Lung (tissue), 11 donors: ENCODE measurements at regions not wholly inside any gene's neighbourhood (a gene's known extent, or its start where the extent isn't known, plus 50 kb on each side); places are given as distances from the start of the nearest gene placed in this dataset.

ENCODE experiments used
- ATAC-seq: fragments of 200-7000 bp; cut with Tn5 transposase; one replicate; pipeline ENCODE4 v1.9.1; 2020; ENCODE audit warnings: moderate number of reproducible peaks; ENCODE audit not compliant: insufficient read depth, low FRiP score
- DNase-seq, 3 donors: peaks; one replicate each; pipeline ENCODE4 v3.0.0-alpha.2; 2013 to 2017
- H3K27ac ChIP-seq, 2 donors: one replicate each; pipeline ENCODE4 v1.5.1; 2013; ENCODE audit warnings: mild to moderate bottlenecking in 2 of 2, moderate library complexity in 2 of 2, control low read depth in 1 of 2, inconsistent platforms in 1 of 2, low read depth in 1 of 2, low read length in 1 of 2
- H3K27me3 ChIP-seq, 3 donors: one replicate each; pipeline ENCODE4 v1.5.1; 2013; ENCODE audit warnings: low read length in 2 of 3; ENCODE audit not compliant: control insufficient read depth in 3 of 3, insufficient read depth in 3 of 3
- H3K36me3 ChIP-seq, 4 donors: one replicate each; pipeline ENCODE4 v1.5.1; 2013; ENCODE audit warnings: low read length in 4 of 4, mild to moderate bottlenecking in 1 of 4, moderate library complexity in 1 of 4; ENCODE audit not compliant: control insufficient read depth in 4 of 4, insufficient read depth in 4 of 4
- H3K4me1 ChIP-seq, 5 donors: one replicate each; pipeline ENCODE4 v1.5.1; 2013; ENCODE audit warnings: low read length in 5 of 5, mild to moderate bottlenecking in 2 of 5, moderate library complexity in 1 of 5; ENCODE audit not compliant: control insufficient read depth in 5 of 5, insufficient read depth in 5 of 5
- H3K4me3 ChIP-seq: one replicate; pipeline ENCODE4 v1.5.1; 2013; ENCODE audit warnings: mild to moderate bottlenecking, control low read depth, moderate library complexity
- H3K9ac ChIP-seq, 2 donors: one replicate each; pipeline ENCODE4 v1.5.1; 2013; ENCODE audit warnings: low read length in 2 of 2, control low read depth in 1 of 2; ENCODE audit not compliant: insufficient read depth in 1 of 2
- H3K9me3 ChIP-seq, 4 donors: one replicate each; pipeline ENCODE4 v1.5.1; 2013; ENCODE audit warnings: low read length in 3 of 4, mild to moderate bottlenecking in 1 of 4, moderate library complexity in 1 of 4; ENCODE audit not compliant: control insufficient read depth in 4 of 4, insufficient read depth in 3 of 4
- WGBS, 2 donors: extraction: QIAGEN DNeasy Blood & Tissue Kit; methylation state at CpG; one replicate each; pipeline ENCODE4 v1.1.7; 2013; 5-methylcytosine and 5-hydroxymethylcytosine counted together
- TF ChIP-seq, protein P1 (sequence below): IDR thresholded peaks from 2 replicates; pipeline ENCODE4 v1.5.1; 2012; ENCODE audit warnings: mild to moderate bottlenecking; ENCODE audit errors: control extremely low read depth, extremely low read depth
- donor health status: control.
- donor health status: control.
- donor health status: Bipolar disorder and iron deficiency.
- donor health status: healthy.
- donor health status: DM: yes; HTN: yes; CAD: no.

DNA sequence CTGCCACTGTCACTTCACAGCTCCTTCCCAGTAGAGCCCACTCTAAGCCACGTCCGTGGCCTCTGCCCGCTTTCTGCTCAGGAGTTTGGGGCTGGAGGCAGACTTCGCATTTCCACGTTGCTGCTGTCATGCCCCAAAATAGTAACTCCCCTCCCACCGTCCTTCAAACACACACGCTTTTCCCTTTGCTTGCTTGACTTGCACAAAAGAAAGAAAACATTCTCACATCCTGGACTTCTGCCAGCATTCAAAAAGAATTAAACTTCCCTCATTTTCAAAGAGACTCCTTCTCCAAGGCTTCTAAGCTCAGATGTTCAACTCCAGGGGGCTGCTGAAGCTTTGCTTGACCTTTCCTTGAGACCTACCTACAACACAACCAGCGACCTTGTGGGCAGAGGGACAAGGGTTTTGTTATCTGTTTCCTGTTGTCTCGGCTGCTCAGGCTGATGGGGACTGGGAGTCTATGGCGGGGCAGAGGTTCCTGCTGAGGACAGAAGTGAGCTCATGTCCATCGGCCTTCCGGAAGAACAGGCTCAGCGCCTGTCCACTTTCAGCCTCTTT, 263.8 kb upstream of the FOXQ1 start:
- no peak for ATAC-seq
- H3K27ac ChIP-seq = no peak overlapping the region
- DNase-seq = peak in 2 of 3 donors; percentile 63 to 85
- H3K9me3 ChIP-seq = peaks cover 0 to 2% (median 0%) of the 10 kb centered on the region in 4 donors
- no peak overlapping the region for H3K4me3 ChIP-seq
- H3K4me1 ChIP-seq = peaks cover 0 to 8% (median 6%) of the 10 kb centered on the region in 5 donors
- 26 to 30% methylated on average over 13 of the region's 13 CpGs for WGBS, 2 donors
- no peaks in the 10 kb centered on the region for H3K27me3 ChIP-seq
- TF ChIP-seq, protein P1, sequence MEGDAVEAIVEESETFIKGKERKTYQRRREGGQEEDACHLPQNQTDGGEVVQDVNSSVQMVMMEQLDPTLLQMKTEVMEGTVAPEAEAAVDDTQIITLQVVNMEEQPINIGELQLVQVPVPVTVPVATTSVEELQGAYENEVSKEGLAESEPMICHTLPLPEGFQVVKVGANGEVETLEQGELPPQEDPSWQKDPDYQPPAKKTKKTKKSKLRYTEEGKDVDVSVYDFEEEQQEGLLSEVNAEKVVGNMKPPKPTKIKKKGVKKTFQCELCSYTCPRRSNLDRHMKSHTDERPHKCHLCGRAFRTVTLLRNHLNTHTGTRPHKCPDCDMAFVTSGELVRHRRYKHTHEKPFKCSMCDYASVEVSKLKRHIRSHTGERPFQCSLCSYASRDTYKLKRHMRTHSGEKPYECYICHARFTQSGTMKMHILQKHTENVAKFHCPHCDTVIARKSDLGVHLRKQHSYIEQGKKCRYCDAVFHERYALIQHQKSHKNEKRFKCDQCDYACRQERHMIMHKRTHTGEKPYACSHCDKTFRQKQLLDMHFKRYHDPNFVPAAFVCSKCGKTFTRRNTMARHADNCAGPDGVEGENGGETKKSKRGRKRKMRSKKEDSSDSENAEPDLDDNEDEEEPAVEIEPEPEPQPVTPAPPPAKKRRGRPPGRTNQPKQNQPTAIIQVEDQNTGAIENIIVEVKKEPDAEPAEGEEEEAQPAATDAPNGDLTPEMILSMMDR = no peak
- no peak overlapping the region for H3K9ac ChIP-seq
- H3K36me3 ChIP-seq = no peaks in the 10 kb centered on the region

DNA sequence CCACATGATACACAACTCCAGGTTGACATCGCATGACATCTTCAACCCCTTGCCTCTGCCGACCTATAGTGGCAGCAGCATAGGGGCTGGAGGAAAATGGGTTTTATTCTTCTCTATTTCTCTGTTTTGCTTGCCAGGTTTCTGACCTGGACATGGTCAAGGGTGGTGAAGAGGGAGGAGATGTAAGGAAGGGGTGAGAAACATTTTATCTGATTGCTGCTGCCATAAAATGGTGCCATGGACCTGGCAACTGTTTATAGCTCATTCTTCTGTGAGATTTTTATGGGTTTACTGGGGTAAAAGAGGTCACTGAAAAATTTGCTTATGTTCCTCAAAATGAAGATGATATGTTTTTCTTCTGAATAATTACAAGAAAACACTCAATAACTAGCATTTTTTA, 266.7 kb upstream of the FOXQ1 start:
- DNase-seq (no peak), ATAC-seq (no peak)
- TF ChIP-seq, protein P1 = no peak
- 94 to 97% methylated on average over 2 of the region's 2 CpGs for WGBS, 2 donors
- H3K4me1 ChIP-seq = peaks cover 0 to 8% (median 6%) of the 10 kb centered on the region in 5 donors
- no peaks in the 10 kb centered on the region for H3K36me3 ChIP-seq
- no peak overlapping the region for H3K9ac ChIP-seq
- H3K4me3 ChIP-seq = no peak overlapping the region
- no peaks in the 10 kb centered on the region for H3K27me3 ChIP-seq
- H3K27ac ChIP-seq = no peak overlapping the region
- no peaks in the 10 kb centered on the region for H3K9me3 ChIP-seq

- Histone ChIP-seq H3K9ac (no peak overlapping the region), H3K9me3 (no peaks in the 10 kb centered on the region), H3K27me3 (no peaks in the 10 kb centered on the region), H3K4me3 (no peak overlapping the region), H3K27ac (no peak overlapping the region), H3K4me1 (peaks cover 0 to 8% (median 6%) of the 10 kb centered on the region in 5 donors), H3K36me3 (no peaks in the 10 kb centered on the region)
- no peak for ATAC-seq
- TF ChIP-seq, protein P1 = no peak
- 66 to 74% methylated on average over 7 of the region's 7 CpGs for WGBS, 2 donors
- peak in 1 of 3 donors; percentile 49 for DNase-seq
Observed at GRCh38 chr6:1044040-1044836, 267.7 kb upstream of the FOXQ1 start.
